Keratinocyte (primary cell): ENCODE measurements at regions not wholly inside any gene's neighbourhood (a gene's known extent, or its start where the extent isn't known, plus 50 kb on each side); places are given as distances from the start of the nearest gene placed in this dataset.

Experiments
- EZH2 ChIP-seq: IDR thresholded peaks from one replicate; pipeline ENCODE4 v1.6.1; 2012; ENCODE audit warnings: inconsistent platforms, mild to moderate bottlenecking, low read length, moderate library complexity
- TF ChIP-seq, protein P1 (sequence below), 3 experiments: IDR thresholded peaks in 1 of 3; conservative IDR thresholded peaks in 1 of 3; optimal IDR thresholded peaks in 1 of 3; 2 replicates in 2 of 3; 3 replicates in 1 of 3; pipeline versions ENCODE3 to v1.5.1; 2011; ENCODE audit warnings: low read length in 3 of 3, mild to moderate bottlenecking in 3 of 3, moderate library complexity in 2 of 3, control low read depth in 1 of 3, inconsistent platforms in 1 of 3; ENCODE audit not compliant: insufficient read depth in 2 of 3; ENCODE audit errors: extremely low read depth in 1 of 3

DNA sequence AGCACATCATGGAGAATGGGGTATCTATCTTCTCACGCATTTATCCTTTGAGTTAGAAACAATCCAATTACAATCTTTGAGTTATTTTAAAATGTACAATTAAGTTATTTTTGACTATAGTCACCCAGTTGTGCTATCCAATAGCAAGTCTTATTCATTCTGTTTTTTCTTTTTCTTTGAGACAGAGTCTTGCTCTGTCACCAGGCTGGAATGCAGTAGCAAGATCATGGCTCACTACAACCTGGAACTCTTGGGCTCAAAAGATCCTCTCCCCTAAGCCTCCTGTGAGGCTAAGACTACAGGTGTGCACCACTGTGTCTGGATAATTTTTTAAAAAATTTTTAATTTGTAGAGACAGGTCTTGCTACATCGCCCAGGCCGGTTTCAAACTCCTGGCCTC, 201.5 kb upstream of the ZNF217 start:
- TF ChIP-seq, protein P1, sequence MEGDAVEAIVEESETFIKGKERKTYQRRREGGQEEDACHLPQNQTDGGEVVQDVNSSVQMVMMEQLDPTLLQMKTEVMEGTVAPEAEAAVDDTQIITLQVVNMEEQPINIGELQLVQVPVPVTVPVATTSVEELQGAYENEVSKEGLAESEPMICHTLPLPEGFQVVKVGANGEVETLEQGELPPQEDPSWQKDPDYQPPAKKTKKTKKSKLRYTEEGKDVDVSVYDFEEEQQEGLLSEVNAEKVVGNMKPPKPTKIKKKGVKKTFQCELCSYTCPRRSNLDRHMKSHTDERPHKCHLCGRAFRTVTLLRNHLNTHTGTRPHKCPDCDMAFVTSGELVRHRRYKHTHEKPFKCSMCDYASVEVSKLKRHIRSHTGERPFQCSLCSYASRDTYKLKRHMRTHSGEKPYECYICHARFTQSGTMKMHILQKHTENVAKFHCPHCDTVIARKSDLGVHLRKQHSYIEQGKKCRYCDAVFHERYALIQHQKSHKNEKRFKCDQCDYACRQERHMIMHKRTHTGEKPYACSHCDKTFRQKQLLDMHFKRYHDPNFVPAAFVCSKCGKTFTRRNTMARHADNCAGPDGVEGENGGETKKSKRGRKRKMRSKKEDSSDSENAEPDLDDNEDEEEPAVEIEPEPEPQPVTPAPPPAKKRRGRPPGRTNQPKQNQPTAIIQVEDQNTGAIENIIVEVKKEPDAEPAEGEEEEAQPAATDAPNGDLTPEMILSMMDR (optimal IDR thresholded peaks at IDR 0.05 in 1 of 3, IDR thresholded peaks at IDR 0.05 in 1 of 3, conservative IDR thresholded peaks at IDR 0.05 in 1 of 3; ENCODE audit: extremely low read depth in 1 of 3, insufficient read depth in 2 of 3, low read length in 3 of 3): no peak
- TF ChIP-seq EZH2: no peak
